SK-N-MC (cell line): ENCODE measurements at regions not wholly inside any gene's neighbourhood (a gene's known extent, or its start where the extent isn't known, plus 50 kb on each side); places are given as distances from the start of the nearest gene placed in this dataset.

Experiments used
- DNase-seq: peaks from one replicate; pipeline ENCODE4 v3.0.0-alpha.2; 2011; ENCODE audit warnings: low read depth, low spot score
- H3K27ac ChIP-seq: fragments of 200-600 bp; sonication (generic); 2 replicates; pipeline ENCODE4 v1.5.1; 2016; ENCODE audit warnings: mixed run types
- H3K36me3 ChIP-seq: fragments of 200-600 bp; sonication (generic); 2 replicates; pipeline ENCODE4 v1.6.1; 2017; ENCODE audit warnings: antibody characterized with exemption, low read length, mixed read lengths; ENCODE audit not compliant: insufficient read depth
- H3K4me3 ChIP-seq: fragments of 200-600 bp; sonication (generic); 2 replicates; pipeline ENCODE4 v1.5.1; 2016
- H3K9ac ChIP-seq: fragments of 200-600 bp; sonication (generic); 2 replicates; pipeline ENCODE4 v1.8.0; 2017; ENCODE audit warnings: mixed run types, mixed read lengths; ENCODE audit not compliant: insufficient read length
- H3K9me3 ChIP-seq: fragments of 200-600 bp; sonication (generic); 2 replicates; pipeline ENCODE4 v1.6.1; 2017; ENCODE audit warnings: low read depth, mild to moderate bottlenecking, antibody characterized with exemption, low read length, moderate library complexity, mixed read lengths
- EZH2 ChIP-seq: fragments of 200-600 bp; sonication (generic); IDR thresholded peaks from one replicate; pipeline ENCODE4 v1.6.1; 2017; ENCODE audit warnings: antibody characterized with exemption
- FOXP2 ChIP-seq: optimal IDR thresholded peaks from 2 replicates; pipeline ENCODE3; 2011; ENCODE audit warnings: mild to moderate bottlenecking, moderate library complexity; ENCODE audit not compliant: insufficient read depth; ENCODE audit errors: extremely low read length, control extremely low read depth
- POLR2AphosphoS5 ChIP-seq: IDR thresholded peaks from 2 replicates; pipeline ENCODE4 v1.6.1; 2012; ENCODE audit warnings: mild to moderate bottlenecking, low read depth, low read length, borderline replicate concordance

DNA sequence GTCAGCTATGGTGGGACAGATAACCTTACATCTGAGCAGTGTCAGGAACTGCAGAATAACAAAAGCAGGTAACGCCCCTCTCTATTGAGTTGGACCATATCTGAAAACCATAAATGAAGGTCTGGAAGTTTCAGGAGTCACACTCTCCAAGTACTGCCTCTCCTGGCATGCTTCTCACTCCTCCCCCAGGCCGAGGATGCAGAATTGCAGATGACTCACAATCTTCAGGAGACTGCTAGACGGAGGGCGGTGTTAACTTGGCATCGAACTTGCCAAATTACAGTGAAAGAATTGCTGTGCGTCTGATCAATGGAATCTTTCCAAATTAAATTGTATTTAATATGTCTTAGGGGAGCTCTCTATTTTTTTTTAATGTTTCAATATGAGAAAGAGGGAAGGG, 67.1 kb upstream of the TRIM2 start:
- no peaks in the 10 kb centered on the region for H3K36me3 ChIP-seq
- H3K4me3 ChIP-seq, result no peak overlapping the region
- no peak for TF ChIP-seq FOXP2
- no peak for TF ChIP-seq EZH2
- no peak for TF ChIP-seq POLR2AphosphoS5
- no peak overlapping the region for H3K27ac ChIP-seq
- no peak overlapping the region for H3K9ac ChIP-seq
- DNase-seq, result no peak
- no peaks in the 10 kb centered on the region for H3K9me3 ChIP-seq

DNA sequence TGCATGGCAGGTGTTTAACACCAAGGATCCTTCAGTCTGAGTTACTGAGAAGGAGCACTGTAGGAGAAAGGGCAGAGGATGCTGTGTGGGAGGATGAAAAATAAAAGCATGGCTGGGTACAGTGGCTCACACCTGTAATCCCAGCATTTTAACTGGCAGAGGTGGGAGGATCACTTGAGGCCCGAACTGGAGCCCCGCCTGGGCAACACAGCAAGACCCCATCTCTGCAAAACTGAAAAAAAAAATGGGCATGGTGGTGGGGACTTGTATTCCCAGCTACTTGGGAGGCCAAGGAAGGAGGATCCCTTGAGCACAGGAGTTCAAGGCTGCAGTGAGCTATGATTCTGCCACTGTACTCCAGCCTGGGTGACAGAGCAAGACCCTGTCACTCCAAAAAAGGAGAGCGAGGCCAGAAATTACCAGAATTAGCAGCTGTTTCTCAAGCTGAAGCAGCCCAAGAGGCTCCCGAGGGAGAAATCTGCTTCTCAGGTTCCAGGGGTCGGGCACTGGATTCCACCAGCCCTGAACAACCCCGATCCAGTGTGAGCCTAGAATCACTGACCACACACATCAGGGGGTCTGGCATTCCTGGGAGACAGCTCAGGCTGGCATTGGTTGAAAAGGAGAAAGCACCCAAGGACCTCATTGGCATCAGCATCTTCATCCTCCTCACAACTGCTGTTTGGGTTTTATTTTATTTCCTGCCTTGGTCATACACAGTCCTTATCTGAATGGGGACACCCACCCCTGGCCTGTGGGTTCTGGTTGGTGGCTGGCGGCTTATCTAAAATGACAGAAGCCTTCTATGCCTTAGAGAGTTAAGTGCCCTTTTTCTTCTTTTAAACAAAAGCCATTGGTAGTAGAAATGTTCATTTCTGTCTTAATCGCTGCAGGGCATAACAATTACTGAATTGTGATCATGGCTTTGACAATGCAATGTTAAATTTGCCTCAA, 66.3 kb upstream of the TRIM2 start:
- H3K9ac ChIP-seq, result no peak overlapping the region
- DNase-seq, result no peak
- H3K9me3 ChIP-seq, result no peaks in the 10 kb centered on the region
- no peaks in the 10 kb centered on the region for H3K36me3 ChIP-seq
- H3K4me3 ChIP-seq, result no peak overlapping the region
- no peak overlapping the region for H3K27ac ChIP-seq
- TF ChIP-seq EZH2 (no peak), FOXP2 (no peak), POLR2AphosphoS5 (no peak)

DNA sequence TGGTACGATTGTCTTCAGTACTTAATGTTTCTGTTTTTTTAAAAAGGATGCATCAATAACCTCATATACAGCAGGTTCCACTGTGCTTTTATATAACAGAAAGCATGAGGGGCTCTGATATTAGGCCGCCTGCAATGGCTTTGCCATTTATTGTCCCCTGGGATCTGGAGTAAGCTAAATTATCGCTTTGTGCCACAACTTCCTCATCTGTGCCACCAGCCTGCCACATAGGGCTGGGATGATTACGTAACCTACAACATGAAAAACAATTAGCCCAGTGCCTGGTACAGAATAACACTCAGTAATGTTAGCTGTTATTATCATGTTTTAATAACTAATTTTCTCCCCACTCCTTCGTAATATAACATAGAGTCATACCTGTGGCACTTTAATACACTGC, 65.5 kb upstream of the TRIM2 start:
- TF ChIP-seq POLR2AphosphoS5 (no peak), EZH2 (no peak), FOXP2 (peak; percentile 37)
- Histone ChIP-seq H3K4me3 (no peak overlapping the region), H3K27ac (no peak overlapping the region), H3K9ac (no peak overlapping the region), H3K36me3 (no peaks in the 10 kb centered on the region), H3K9me3 (no peaks in the 10 kb centered on the region)
- no peak for DNase-seq

DNA sequence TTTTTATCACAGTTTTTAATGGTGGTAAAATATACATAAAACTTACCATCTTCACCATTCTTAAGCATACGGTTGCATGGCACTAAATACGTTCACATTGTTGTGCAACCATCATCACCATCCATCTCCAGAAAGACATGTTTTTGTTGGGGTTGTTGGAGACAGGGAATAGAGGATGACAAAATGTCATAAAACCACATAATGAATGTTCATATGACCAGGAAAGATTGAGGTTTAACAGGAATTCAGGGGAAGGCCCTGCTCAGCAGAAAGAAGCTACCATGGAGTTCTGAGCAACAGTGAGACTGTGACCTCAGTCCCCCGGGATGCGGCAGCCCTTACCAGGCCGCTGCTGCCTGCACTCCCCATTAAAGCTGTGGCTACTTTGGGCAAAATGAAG, 63.9 kb upstream of the TRIM2 start:
- Histone ChIP-seq H3K9me3 (no peaks in the 10 kb centered on the region), H3K36me3 (no peaks in the 10 kb centered on the region), H3K27ac (no peak overlapping the region), H3K9ac (no peak overlapping the region), H3K4me3 (no peak overlapping the region)
- TF ChIP-seq EZH2 (no peak), POLR2AphosphoS5 (no peak), FOXP2 (no peak)
- DNase-seq, result no peak

DNA sequence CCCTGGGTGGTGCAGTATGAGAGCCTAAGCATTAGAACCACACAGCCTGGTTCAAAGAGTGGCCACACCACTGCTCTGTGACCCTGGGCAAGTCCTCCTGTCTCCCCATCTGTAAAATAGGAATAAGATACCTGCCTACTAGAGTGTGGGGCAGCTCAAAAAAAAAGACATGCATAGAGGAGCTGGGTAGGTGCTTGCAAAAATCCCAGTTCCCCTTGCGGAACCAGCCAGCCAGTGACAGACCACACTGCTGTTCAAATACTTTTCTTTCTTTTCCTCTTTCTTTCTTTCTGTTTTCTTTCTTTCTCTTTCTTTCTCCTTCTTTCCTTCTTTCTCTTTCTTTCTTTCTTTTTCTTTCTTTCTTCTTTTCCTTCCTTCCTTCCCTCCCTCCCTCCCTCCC, 63.0 kb upstream of the TRIM2 start:
- H3K4me3 ChIP-seq, result no peak overlapping the region
- no peak overlapping the region for H3K9ac ChIP-seq
- DNase-seq, result no peak
- TF ChIP-seq EZH2, result no peak
- TF ChIP-seq FOXP2, result no peak
- no peak for TF ChIP-seq POLR2AphosphoS5
- H3K9me3 ChIP-seq, result no peaks in the 10 kb centered on the region
- H3K36me3 ChIP-seq, result no peaks in the 10 kb centered on the region
- no peak overlapping the region for H3K27ac ChIP-seq

DNA sequence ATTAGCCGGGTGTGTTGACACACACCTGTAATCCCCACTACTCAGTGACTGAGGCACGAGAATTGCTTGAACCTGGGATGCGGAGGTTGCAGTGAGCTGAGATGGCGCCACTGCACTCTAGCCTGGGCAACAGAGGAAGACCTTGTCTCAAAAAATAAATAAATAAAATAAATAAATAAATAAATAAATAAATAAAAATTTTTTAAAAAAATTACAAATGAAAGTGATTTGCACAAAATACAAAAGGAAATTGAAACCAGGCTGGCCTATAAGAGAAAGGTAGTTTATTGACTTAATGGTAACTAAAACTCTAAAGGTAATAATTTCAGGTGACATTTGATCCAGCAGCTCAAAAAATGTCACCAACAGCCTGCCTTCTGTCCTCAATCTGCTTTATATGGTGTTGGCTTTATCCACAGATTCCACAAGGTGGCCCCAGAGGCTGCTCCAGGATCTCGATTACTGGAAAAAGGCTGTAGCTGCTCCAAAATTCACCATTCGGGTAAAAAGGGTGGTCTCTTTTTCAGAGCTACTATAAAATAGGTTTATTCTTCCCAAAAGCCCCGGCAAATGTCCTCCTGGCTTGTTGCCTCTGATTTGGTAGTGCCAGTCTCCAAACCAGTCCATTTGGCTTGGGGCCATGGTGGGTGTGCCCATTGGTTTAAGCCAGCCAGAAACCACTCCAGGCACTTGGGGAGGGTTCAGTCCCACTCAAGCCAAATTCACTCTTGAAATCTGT, 61.4 kb upstream of the TRIM2 start:
- Histone ChIP-seq H3K9me3 (no peaks in the 10 kb centered on the region), H3K27ac (peak overlapping the region; percentile 86), H3K4me3 (peak overlapping the region; percentile 70), H3K9ac (peak overlapping the region; percentile 39), H3K36me3 (no peaks in the 10 kb centered on the region)
- DNase-seq, result peak; percentile 68
- no peak for TF ChIP-seq EZH2
- TF ChIP-seq FOXP2, result no peak
- no peak for TF ChIP-seq POLR2AphosphoS5

DNA sequence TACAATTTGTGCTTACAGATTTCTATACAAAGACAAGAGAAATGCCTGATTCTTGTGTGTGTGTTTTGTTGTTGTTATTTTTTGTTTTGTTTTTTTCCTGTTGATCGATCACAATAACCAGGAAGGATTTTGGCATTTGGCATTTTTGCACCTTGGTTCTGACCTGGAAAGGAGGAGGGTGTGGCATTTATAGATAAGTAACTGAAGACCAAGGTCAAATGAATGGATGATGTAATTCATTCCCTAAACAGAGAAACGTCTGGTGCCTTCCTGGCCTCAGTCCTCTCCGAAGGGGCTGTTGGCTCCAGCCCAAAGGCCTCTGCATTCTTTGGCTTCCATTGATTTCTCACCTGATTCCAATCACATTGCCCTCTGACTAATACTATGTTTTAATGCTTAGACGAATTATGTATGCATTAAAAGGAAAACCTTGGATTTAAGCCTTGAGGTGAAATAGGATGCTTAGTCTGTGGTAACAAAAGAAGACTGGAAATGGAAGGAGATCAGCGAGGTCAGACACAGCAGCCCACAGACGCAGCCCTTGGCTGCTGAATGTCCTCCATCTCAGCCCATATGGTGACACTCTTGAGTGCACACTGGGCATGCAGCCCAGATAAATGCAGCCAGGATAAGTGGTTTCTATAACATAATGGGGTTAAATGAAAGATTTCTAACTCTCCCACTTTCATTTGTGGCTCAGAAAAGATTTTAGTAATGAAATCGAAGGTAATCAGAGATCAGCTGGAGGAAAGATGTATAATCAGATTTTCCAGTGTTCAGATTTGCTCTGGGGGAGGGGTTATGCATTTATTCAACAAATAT, 60.5 kb upstream of the TRIM2 start:
- TF ChIP-seq EZH2, result no peak
- H3K36me3 ChIP-seq, result no peaks in the 10 kb centered on the region
- DNase-seq, result no peak
- H3K27ac ChIP-seq, result peak overlapping the region; percentile 86
- H3K9ac ChIP-seq, result peak overlapping the region; percentile 39
- peak overlapping the region; percentile 70 for H3K4me3 ChIP-seq
- H3K9me3 ChIP-seq, result no peaks in the 10 kb centered on the region

DNA sequence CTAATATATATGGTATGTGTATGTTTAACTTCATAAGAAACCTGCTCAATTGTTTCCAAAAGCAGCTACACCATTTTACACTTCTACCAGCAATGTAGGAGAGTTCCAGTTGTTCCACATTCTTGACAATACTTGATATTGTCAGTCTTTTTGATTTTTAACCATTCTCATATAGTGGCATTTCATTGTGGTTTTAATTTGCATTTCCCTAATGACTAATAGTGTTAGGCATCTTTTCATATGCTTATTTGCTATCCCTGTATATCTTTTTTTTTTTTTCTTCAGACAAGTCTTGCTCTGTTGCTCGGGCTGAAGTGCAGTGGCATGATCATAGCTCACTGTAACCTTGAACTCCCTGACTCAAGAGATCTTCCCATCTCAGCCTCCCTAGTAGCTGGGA, 58.2 kb upstream of the TRIM2 start:
- no peak for TF ChIP-seq FOXP2
- no peak for TF ChIP-seq POLR2AphosphoS5
- no peak for TF ChIP-seq EZH2
- Histone ChIP-seq H3K9me3 (no peaks in the 10 kb centered on the region), H3K9ac (no peak overlapping the region), H3K4me3 (no peak overlapping the region), H3K36me3 (no peaks in the 10 kb centered on the region), H3K27ac (no peak overlapping the region)
- DNase-seq, result no peak
